ENCODE measurements at regions not wholly inside any gene's neighbourhood (a gene's known extent, or its start where the extent isn't known, plus 50 kb on each side); places are given as distances from the start of the nearest gene placed in this dataset.

DNA sequence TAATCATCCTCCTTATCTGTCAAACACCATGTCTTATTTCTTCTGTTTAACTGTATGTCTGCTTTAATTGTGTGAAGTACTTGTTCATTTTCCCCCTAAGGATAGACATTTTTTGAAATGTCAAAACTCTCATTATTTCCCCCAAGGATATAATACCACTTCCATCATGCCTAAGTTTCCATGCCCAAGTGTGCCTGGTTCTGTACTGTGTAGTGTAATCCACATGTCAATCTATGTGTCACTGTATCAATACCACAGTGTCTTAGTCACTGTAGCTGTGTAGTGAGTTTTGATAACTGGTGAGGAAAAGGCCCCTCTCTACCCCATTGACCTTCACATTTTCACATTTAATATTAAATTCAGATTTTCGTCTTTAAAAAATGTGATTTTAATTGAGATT, 1265.5 kb downstream of the PCDH9 start:
- TF ChIP-seq, protein P1, sequence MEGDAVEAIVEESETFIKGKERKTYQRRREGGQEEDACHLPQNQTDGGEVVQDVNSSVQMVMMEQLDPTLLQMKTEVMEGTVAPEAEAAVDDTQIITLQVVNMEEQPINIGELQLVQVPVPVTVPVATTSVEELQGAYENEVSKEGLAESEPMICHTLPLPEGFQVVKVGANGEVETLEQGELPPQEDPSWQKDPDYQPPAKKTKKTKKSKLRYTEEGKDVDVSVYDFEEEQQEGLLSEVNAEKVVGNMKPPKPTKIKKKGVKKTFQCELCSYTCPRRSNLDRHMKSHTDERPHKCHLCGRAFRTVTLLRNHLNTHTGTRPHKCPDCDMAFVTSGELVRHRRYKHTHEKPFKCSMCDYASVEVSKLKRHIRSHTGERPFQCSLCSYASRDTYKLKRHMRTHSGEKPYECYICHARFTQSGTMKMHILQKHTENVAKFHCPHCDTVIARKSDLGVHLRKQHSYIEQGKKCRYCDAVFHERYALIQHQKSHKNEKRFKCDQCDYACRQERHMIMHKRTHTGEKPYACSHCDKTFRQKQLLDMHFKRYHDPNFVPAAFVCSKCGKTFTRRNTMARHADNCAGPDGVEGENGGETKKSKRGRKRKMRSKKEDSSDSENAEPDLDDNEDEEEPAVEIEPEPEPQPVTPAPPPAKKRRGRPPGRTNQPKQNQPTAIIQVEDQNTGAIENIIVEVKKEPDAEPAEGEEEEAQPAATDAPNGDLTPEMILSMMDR (IDR thresholded peaks at IDR 0.05; ENCODE audit: extremely low read depth in 1 of 2, insufficient read depth in 1 of 2, low read depth in 1 of 2, low read length in 2 of 2): no peak
- TF ChIP-seq EZH2 (IDR thresholded peaks at IDR 0.05; ENCODE audit: borderline replicate concordance, low read depth, low read length, severe bottlenecking): no peak
- TF ChIP-seq, protein P2, sequence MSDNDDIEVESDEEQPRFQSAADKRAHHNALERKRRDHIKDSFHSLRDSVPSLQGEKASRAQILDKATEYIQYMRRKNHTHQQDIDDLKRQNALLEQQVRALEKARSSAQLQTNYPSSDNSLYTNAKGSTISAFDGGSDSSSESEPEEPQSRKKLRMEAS (IDR thresholded peaks at IDR 0.05; ENCODE audit: insufficient read depth, insufficient read length): no peak
- TF ChIP-seq POLR2A (IDR thresholded peaks at IDR 0.05; ENCODE audit: low read depth, low read length): no peak
- TF ChIP-seq MYC (IDR thresholded peaks at IDR 0.05; ENCODE audit: low read depth, low read length): no peak
- TF ChIP-seq JUN (IDR thresholded peaks at IDR 0.05; ENCODE audit: borderline replicate concordance, insufficient read depth, insufficient read length, low read depth): no peak

All from endothelial cell of umbilical vein (primary cell).